GM21619 (cell line): ENCODE measurements at regions not wholly inside any gene's neighbourhood (a gene's known extent, or its start where the extent isn't known, plus 50 kb on each side); places are given as distances from the start of the nearest gene placed in this dataset.
"Not testable (repeated sequence)": the region's sequence is repeated elsewhere in the genome, so short reads cannot be mapped to it uniquely, and the experiment has no call there.

Experiments used
- ATAC-seq: cut with Tn5 transposase; IDR thresholded peaks from one replicate; pipeline ENCODE4 v1.9.1; 2021; ENCODE audit not compliant: unreplicated experiment

- no peak for ATAC-seq
Measured at GRCh38 chr18:55762424-55762823, 174.4 kb upstream of the TCF4 start.

GRCh38 chr18:55753643-55754263, 165.8 kb upstream of the TCF4 start:
- no peak for ATAC-seq

- ATAC-seq, result no peak
Measured at GRCh38 chr18:55751476-55751875, 163.5 kb upstream of the TCF4 start.

- no peak for ATAC-seq
Measured at GRCh38 chr18:55748227-55748738, 160.3 kb upstream of the TCF4 start.

- ATAC-seq, result no peak
Measured at GRCh38 chr18:55744206-55744605, 156.2 kb upstream of the TCF4 start.

GRCh38 chr18:55743736-55744135, 155.7 kb upstream of the TCF4 start:
- no peak for ATAC-seq

GRCh38 chr18:55743133-55743532, 155.1 kb upstream of the TCF4 start:
- ATAC-seq, result no peak

GRCh38 chr18:55739488-55739887, 151.5 kb upstream of the TCF4 start:
- ATAC-seq, result no peak

GRCh38 chr18:55738483-55739114, 150.6 kb upstream of the TCF4 start:
- no peak for ATAC-seq

- no peak for ATAC-seq
Measured at GRCh38 chr18:55737781-55738468, 149.9 kb upstream of the TCF4 start.

GRCh38 chr18:55737266-55737665, 149.3 kb upstream of the TCF4 start:
- no peak for ATAC-seq

- ATAC-seq, result no peak
Measured at GRCh38 chr18:55735969-55736368, 148.0 kb upstream of the TCF4 start.

GRCh38 chr18:55735199-55735855, 147.3 kb upstream of the TCF4 start:
- no peak for ATAC-seq

GRCh38 chr18:55732227-55733106, 144.5 kb upstream of the TCF4 start:
- ATAC-seq, result no peak

- no peak for ATAC-seq
Measured at GRCh38 chr18:55731594-55732042, 143.6 kb upstream of the TCF4 start.

- not testable (repeated sequence) for ATAC-seq
Measured at GRCh38 chr18:55721006-55721405, 133.0 kb upstream of the TCF4 start.

GRCh38 chr18:55713707-55714106, 125.7 kb upstream of the TCF4 start:
- no peak for ATAC-seq

GRCh38 chr18:55706898-55707297, 118.9 kb upstream of the TCF4 start:
- no peak for ATAC-seq

GRCh38 chr18:55699233-55699765, 111.3 kb upstream of the TCF4 start:
- no peak for ATAC-seq

GRCh38 chr18:55696811-55697210, 108.8 kb upstream of the TCF4 start:
- no peak for ATAC-seq
